LHCN-M2 (cell line): ENCODE measurements at regions not wholly inside any gene's neighbourhood (a gene's known extent, or its start where the extent isn't known, plus 50 kb on each side); places are given as distances from the start of the nearest gene placed in this dataset.

Experiments
- DNase-seq: peaks from one replicate; pipeline ENCODE4 v3.0.0-alpha.2; 2012; ENCODE audit warnings: low read depth

DNA sequence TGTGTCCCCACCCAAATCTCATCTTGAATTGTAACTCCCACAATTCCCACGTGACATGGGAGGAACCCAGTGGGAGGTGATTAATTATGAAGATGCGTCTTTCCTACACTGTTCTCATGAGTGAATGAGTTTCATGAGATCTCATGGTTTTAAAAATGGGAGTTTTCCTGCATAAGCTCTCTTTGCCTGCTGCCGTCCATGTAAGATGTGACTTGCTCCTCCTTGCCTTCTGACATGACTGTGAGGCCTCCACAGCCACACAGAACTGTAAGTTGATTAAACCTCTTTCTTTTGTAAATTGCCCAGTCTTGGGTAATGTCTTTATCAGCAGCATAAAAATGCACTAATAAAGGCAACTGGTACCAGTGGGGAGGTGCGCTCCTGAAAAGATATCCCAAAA, 67.7 kb upstream of the DRGX start:
- DNase-seq: no peak

GRCh38 chr10:49458869-49459268, 63.0 kb upstream of the DRGX start:
- no peak for DNase-seq

DNA sequence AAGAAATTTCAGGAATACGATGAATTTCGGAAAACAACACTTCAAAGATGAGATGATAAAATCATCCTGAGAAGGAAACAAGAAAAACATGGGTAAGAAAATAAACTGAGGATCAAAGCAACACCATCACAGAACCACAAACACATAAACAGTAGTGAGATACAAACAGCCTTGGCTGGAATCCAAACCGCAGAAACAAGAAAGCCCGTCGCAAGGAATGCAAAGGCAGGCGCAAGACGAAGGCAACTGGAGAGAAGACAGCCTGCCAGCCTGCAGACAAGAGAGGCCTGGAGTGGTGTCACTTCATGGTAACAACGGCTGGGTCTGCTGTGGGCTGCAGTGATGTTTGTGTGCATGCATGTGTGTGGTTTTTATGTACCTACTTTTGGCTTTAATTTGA, 61.8 kb upstream of the DRGX start:
- DNase-seq: no peak

- DNase-seq: peak; percentile 23
Observed at GRCh38 chr10:49448924-49449323, 53.0 kb upstream of the DRGX start.

DNA sequence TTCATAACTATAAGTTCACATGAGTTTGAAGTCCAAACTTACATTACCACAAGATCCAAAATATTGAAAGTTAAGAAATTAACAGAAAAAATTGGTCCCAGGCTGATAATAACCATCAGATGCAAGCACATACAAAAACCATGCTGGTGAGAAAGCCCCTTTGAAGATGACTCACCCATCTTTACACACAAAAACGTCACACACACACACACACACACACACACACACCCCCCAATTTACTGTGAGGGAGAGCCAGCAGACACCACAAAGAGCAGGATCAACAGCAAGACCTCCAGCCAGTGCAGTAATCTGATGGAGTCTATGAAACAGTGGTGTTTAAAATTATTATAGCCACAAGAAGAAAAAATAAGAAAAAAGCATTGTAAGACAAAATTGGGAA, 50.1 kb upstream of the DRGX start:
- DNase-seq: peak; percentile 21
